Right lung (tissue), 2 donors: ENCODE measurements at regions not wholly inside any gene's neighbourhood (a gene's known extent, or its start where the extent isn't known, plus 50 kb on each side); places are given as distances from the start of the nearest gene placed in this dataset.
"Not testable (repeated sequence)": the region's sequence is repeated elsewhere in the genome, so short reads cannot be mapped to it uniquely, and the experiment has no call there.

ENCODE experiments used
- DNase-seq, 2 donors: peaks; one replicate each; pipeline ENCODE4 v3.0.0-alpha.2; 2013

DNA sequence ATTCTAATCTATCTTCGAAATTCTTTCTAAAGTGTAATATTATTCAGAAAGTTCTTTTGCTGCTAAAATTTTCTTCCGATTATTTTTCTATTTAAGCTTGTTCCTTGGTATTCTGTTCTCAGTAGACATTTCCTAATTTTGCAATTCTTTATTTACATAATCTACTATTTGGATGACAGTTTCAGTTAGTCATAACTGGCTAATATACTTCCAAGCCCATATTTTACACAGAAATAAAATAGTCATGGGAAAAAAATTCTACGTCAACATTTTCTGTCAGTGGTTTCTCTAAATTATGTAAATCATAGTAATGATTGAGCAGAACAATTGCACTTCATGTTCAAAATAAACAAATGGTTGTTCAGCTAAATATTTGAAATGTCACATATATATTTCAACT is 178.0 kb upstream of the ANKRD50 start:
- no peak for DNase-seq

DNA sequence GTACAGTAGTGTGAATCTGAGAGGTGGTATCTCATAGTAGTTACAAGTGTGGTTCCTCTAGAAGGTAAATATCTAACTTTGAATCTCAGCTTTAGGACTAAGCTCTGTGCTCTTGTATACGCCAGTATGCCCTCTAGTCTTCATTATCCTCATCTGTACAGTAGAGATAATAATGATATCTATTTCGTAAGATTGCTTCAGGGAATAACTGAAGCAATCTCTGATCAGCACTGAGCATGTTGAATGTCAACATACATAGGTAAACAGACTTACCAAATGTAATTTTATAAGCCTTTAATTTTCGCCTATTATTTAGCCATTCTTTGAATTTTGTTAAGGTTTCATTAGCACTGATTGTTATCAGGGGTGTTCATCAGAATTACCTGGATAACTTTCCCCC is 175.2 kb upstream of the ANKRD50 start:
- no peak for DNase-seq

DNA sequence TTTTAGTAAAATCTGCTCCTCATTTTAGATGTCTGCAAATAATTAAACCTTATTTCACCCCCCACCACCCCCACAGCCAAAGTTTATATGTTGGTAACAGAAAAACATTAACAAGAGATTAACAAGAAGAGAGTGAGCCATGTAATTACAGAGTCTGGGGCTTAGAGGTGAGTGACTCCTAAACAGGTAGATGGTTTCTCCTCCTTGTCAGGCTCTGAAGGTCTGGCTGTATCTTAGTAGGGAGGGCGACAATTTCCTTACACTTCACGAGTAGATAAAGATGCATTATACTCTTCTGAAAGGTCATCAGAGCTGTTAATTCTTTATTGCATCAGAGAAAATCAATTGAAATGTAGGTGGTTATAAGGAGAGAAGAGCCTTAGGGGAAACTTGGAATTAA is 171.8 kb upstream of the ANKRD50 start:
- no peak for DNase-seq

DNA sequence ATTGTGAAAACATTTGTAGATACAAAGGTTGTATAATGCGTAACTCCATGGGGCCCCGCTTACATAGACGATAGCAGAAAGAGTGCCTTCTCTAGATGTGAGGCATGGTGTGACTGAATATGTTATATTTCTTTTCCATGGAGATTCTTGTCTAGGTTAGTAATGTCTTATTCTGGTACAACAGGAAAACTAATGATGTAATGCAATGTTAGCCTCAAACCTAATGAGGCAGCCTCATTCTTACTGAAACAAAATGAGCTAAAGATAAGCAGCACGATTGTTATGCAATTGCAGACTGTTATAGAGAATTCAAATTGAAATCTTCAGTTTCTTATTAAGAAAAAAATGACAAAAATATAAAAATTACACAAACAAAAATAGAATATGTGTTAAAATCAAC is 171.1 kb upstream of the ANKRD50 start:
- DNase-seq, result no peak

DNA sequence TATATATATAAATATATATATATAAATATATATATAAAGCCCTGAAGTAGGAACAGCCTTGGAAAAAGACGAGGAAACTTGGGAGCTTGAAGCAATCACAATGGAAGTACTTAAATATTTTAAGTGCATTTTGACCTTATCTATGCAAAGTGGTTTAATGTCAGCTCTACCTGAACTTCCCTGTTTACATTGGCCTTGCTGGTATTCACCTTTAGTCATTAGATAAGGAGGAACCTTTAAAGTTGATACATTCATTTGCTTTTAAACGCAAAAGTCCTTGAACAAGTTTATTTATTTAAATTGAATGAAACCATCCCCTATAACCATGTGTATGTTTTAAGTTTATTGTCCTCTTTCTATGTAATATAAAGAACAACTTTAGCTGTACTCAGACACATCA is 166.7 kb upstream of the ANKRD50 start:
- DNase-seq, result no peak

DNA sequence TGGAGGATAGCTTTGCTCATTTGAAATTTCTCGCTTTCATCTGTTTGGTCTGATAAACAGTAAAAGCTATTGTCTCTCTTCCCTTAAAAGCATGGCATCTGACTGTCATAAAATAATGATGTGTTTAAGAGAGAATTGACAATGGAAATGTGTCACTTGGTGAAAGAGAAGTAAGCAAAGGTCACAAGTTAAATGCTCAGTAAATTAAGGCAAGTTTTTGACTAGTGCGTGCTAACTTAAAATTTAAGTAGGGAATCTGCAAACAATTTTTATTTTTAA is 161.6 kb upstream of the ANKRD50 start:
- no peak for DNase-seq

DNA sequence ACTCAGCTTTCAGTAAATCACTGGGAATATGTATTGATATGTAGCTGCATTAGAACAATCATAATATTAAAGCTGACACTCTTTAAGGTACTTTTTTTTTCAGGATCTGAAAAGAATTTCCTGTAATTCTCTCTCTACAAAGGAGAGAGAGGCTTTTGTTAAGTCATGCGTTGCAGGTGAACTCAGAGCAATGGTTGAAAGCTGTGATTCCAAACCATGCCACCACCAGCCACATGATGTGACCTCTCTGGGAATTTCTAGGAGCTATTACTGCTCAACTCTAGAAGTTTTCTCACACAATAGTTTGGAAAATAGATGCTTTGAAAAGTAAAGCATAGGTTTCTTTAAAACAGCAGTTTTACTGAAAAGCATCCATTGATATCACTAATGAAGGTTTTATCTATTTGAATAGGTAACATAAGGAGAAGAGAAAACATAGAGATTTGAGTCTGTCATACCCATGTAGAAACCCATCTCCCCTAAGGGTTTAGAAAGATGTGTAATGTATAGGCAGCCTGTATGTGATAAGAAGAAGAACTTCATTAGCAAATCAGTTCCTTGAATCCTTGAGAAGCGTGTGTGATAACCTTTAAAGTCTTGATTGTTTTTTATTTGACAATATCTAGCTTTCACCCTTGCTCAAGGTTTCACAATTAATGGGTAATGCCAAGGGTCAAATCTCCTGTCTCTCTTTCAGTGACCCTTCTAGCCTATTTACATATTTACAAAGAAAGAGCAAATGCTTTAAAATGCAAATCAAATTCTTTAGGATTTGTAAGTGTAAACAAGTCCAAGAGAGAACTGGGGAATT is 161.0 kb upstream of the ANKRD50 start:
- DNase-seq, result no peak

DNA sequence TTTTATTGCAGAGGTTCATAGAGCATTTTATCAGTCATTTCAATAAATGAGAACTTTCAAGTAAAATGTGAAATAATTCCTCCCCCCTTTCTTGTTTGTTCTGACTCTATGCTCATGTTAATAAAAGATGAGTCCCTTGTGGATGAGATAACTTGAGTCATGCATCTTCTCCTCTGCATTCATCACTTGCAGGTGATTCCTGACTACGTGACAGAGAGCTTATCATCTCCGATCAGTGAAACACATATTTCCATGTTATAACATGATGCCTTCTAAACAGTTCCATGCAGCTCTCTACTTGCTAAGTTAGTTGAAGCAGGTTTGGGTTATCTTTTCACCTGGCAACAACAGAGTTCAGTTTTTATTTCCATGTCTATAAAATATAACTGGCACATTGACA is 160.1 kb upstream of the ANKRD50 start:
- DNase-seq, result no peak

DNA sequence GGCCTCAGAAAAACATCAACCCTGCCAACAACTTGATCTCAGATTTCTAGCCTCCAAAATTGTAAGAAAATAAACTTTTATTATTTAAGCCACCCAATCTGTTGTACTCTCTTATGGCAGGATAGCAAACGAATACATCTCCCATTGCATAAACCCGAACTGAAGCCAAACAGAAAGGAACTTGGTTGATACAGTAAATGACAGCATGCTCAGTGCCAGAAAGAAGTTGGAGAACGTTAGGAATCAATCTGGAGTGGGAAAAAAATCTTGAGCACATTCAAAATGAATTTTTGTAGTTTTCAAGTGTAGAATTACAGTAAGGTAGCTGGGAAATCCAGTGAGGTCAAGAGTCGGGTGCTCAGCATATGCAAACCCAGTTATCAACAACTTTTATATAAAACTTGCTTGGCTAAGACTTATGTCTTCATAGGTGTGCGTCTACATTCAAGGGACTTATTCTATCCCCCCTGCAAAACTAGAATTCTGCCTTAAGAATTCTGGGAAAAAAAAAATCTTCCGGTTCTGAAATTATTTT is 157.5 kb upstream of the ANKRD50 start:
- DNase-seq, result no peak

DNA sequence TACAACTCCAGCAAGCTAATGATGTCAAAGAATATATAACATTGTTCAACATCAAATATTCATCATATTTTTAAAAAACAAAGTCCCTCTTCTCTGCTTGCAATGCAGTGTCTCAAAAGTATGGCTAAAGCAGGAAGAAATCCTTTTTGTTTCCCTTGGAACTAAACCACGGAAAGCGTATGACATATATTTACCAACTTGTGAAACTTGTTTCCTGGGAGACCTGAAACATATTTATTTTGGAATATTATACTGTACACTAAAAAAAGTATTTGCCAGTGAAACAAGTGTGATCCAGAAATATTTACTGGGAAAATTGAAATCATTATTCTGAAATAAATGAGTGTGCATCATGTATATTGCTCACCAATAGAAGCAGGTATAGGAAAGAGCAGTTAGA is 156.0 kb upstream of the ANKRD50 start:
- DNase-seq, result no peak

DNA sequence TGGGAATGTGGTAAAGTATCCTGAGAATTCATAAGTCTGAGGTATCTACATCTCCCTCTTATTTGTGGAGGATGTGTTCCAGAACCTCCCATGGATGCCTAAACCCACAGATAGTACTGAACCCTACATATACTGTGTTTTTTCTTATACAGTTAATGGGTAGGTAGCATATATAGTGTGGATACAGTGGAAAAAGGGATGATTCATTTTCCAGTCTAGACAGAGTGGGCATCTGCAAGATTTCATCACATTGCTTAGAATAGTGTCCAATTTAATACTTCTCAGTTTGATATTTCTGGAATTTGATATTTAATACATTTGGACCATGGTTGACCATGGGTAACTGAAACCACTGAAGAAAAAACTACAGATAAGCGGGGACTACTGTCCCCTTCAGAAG is 155.0 kb upstream of the ANKRD50 start:
- DNase-seq, result no peak

DNA sequence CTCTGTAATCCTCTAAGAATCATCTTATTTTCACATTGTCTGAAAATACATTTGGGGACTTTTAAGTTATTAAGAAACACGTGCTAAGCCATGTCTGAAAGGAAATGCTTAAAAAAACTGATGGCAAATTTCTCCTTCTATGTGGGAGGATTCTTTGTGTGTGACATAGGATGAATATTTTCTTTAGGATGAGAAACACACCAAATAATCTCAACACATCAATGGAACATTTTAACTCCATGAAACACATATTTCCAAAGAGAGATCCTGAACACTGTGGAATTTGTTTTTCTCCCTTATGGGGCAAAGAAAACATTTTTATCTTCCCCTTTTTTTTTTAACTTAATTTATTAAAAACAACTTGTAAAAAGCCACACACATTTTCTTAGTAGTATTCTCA is 153.8 kb upstream of the ANKRD50 start:
- no peak for DNase-seq

DNA sequence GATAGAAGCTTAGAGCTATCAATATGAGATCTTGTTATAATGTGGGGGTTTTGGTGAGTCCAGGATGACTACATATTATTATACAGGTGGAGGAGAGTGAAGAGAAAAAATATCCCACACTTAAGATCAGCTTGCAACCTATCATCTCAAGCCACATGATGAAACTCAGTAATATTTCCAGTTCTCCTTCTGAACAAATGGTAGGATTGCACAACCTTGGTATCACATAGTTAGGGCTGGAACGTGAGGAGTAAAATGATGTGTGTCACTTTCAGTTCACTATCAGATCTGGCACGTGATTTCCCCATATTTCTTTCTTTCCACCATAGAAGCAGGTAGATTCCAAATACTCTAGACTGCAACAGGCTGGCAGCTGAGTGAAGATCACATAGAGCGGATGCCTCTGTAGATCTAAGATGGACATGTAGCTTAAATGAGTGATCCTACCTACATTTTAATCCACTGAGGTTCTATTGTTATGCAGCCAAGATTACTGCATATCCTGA is 150.6 kb upstream of the ANKRD50 start:
- no peak for DNase-seq

DNA sequence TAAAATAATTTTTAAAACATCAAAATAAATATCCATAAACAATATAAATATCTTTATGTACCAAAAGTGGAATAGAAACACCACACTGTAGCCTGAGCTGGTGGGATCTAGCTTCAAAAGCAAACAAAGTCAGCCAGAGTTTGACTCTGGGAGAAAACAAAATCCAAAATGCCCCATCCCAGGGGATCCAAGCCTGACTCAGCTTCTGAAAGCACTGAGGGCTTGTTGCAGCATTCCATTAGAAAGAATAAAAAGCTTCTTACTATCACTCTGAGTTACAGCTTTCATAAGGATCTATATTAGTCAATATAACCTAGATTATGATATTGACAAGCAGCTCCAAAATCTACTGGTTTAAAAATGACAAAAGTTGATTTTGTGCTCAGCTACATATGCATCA is 149.7 kb upstream of the ANKRD50 start:
- DNase-seq, result no peak

DNA sequence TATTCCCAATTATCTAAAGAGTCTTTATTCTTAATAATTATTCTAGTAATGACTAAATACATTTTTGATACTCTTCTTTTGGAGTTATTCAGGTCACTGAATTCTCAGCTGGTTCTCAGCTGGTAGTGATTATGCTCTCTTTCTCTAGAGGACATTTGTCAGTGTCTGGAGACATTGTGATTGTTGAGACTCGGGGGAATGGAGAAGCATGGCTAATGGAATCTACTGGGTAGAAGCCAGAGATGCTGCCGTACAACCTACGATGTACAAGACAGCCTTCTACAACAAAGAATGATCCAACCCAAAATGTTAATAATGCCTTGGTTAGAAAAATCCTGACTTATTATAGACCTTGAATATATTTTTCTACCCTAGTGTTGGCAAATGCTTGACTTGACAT is 149.2 kb upstream of the ANKRD50 start:
- DNase-seq, result no peak

DNA sequence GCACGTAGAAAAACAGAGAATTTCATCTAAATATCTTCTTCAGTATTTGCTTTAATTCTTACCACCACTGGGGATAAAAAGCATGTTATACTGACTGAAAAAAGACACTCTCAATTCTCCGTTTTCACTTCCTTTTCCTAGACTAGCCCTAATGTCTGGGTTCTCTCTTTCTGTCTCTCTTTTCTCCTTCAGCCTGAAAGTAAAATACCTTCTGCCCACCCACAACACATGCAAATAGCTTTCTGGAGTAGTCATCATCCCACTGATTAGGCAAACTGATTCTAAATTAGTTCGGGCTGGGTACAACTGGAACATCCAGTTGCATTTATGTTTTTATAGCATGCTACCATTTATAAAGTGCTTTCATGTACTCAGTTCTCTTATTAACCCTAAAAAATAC is 142.4 kb upstream of the ANKRD50 start:
- DNase-seq, result no peak

DNA sequence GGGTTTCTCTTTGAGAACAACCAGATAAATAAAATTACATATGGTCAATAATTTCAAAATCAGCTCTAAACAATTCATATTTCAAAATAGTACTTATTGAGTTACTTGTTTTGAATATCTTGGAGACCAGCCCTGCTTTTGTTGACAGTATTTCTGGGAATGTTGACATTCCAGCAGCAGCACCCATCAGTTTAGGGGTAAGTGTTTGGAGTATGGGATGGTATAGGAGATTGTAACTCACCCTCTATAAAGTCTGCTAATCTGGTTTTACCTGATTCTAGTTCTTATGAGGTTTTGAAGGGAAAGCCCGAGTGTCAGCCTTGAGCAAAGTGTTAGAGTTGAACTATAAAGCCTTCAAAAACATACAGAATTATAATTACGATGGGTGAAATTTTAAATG is 139.2 kb upstream of the ANKRD50 start:
- DNase-seq, result no peak

DNA sequence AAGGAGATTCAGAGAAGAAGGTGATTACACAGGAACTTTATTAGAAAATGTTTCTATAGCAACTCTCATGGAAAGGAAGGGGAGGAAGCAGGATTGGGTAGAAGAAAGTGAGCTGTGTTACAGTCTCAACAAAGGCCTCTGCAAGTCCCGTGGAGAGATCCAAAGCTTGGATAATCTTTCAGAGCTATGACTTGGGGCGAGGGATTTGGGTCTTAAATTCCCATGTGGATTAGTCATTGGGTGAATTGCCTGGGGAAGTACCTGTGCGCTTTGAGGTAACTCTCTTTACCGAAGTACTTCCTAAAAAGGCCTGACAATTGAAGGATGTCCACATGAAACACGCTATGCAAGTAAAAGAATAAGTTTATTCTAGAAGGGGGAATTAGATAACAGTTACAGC is 133.8 kb upstream of the ANKRD50 start:
- no peak for DNase-seq

DNA sequence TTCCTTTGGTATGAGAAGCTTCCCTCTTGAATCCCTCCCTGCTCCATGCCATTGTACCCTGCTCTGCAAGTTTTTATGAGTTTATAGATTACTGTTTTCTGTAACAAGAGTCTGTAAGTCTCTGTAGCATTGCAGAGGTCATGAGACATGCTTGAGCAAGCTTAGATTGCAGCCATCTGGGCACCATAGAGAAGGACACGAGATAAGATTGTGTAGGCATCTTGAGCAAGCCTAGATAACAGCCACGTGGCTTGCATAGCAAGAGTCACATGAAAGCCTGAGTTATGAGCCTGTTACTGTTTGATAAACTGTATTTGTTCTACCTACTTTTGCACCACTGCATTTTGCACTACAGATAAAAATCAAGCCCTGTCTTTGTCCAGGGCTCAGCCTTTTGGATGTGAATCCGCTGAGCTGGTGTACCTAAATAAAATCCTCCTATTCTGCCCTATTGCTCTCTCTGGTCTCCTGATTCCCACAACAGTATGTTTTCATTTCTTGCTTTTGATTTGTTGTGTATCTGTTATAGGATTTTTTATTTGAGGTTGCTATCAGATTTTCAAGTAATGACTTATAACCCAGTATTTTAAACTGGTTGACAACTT is 127.4 kb upstream of the ANKRD50 start:
- DNase-seq, result no peak

DNA sequence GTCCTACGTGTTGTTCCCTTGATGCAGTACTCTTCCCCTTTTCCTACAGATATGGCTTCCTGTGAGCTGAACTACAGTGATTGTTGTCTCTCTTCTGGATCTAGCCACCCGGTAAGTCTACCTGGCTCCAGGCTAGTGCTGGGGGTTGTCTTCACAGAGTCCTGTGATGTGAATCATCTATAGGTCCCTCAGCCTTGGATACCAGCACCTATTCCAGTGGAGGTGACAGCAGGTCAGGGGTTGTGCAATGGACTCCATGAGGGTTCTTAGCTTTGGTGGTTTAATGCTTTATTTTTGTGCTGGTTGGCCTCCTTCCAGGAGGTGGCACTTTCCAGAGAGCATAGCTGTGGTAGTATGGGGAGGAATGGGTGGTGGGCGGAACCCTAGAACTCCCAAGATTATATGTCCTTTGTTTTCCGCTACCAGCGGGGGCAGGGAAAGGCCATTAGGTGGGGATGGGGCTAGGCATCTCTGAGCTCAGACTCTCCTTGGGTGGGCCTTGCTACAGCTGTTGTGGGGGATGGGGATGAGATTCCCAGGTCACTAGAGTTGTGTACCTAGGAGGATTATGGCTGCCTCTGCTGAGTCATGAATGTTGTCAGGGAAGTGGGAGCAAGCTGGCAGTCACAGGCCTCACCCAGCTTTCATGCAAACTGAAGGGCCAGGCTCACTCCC is 121.4 kb upstream of the ANKRD50 start:
- no peak for DNase-seq

DNA sequence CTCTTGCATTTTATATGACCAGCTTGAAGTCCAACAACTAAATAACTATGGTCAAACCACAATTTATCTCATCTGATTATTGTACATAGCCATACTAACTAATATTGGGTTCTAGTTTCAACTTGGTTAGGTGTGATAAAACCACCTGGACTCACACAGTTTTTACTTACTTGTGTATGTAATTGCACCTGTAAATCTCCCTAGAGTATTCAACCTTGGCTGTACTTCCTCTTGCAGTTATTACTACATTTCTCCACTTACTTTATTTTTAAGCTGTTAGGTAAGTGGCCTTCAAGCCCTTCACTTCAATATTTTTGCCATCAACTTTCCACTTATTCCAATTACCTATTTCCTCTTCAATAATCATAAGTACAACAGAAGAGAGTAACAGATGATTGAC is 115.8 kb upstream of the ANKRD50 start:
- no peak for DNase-seq

DNA sequence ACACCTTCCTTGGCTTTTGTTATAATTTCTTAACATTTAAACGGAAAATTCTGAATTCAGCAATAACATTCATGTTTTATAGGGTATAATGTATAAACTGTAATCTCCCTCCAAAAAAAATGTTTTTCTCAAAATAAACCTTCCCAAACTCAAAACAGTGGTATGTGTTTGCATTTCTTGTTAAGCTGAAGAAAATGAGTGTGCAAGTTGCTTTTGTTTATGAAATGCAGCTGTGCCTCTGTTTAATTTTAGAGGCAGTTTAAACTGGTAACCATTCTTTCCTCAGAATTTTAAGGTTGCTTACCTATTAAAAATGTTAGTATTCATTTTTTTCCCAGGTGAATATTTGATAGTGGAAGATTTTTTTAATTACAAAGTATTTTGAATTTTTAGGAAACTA is 105.0 kb upstream of the ANKRD50 start:
- DNase-seq, result peak in 1 of 2 donors; percentile 5

DNA sequence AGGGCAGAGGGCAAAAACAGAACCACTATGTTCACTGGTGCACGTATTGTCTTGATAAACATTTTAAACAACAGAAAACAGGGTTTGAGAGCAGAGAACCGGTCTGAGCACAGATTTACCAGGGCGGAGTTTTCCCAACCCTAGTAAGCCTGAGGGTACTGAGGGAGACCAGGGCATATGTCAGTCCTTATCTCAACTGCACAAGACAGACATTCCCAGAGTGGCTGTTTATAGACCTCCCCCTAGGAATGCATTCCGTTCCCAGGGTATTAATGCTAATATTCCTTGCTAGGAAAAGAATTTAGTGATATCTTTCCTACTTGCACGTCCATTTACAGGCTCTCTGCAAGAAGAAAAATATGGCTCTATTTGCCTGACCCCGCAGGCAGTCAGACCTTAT is 99.7 kb upstream of the ANKRD50 start:
- DNase-seq, result not testable (repeated sequence)
